HEK293 (cell line): ENCODE measurements at regions not wholly inside any gene's neighbourhood (a gene's known extent, or its start where the extent isn't known, plus 50 kb on each side); places are given as distances from the start of the nearest gene placed in this dataset.
A peak's percentile ranks its signal among the peaks of the same experiment; 100 is the strongest.

Source experiments
- CTCF ChIA-PET: fragments of 350-600 bp; formaldehyde crosslinking; extraction: SDS; loops from one replicate; lab custom pipeline; 2021; ENCODE audit warnings: antibody characterized with exemption; lab: Yijun Ruan, JAX
- POLR2A ChIA-PET: fragments of 300-600 bp; formaldehyde crosslinking; extraction: SDS; loops from one replicate; lab custom pipeline; 2020; ENCODE audit warnings: antibody characterized with exemption, inconsistent platforms; lab: Yijun Ruan, JAX
- H3K27ac ChIP-seq: fragments of 200-500 bp; sonication (Bioruptor generic); 2 replicates; pipeline ENCODE4 v1.5.1; 2014; ENCODE audit warnings: low read depth, low read length, control low read depth, inconsistent platforms; ENCODE audit errors: extremely low read depth
- H3K36me3 ChIP-seq, 2 experiments: fragments of 200-500 bp in 1 of 2; sonication (Bioruptor generic) in 1 of 2; 1 replicate in 1 of 2; 2 replicates in 1 of 2; pipeline ENCODE4 v1.5.1; 2014 to 2017; ENCODE audit warnings: inconsistent platforms in 2 of 2, low read length in 2 of 2; ENCODE audit not compliant: control insufficient read depth in 2 of 2, insufficient read depth in 1 of 2
- H3K4me1 ChIP-seq: fragments of 200-500 bp; sonication (Bioruptor generic); 2 replicates; pipeline ENCODE4 v1.5.1; 2014; ENCODE audit warnings: mild to moderate bottlenecking, low read length, inconsistent platforms; ENCODE audit not compliant: control insufficient read depth, insufficient read depth
- H3K4me3 ChIP-seq: 2 replicates; pipeline ENCODE4 v1.5.1; 2011; ENCODE audit warnings: low read depth, mild to moderate bottlenecking, control low read depth, low read length, moderate library complexity
- H3K9me3 ChIP-seq: fragments of 200-500 bp; sonication (Bioruptor generic); 2 replicates; pipeline ENCODE4 v1.5.1; 2014; ENCODE audit warnings: low read depth, low read length, inconsistent platforms; ENCODE audit not compliant: control insufficient read depth, insufficient read depth
- HOXA7 ChIP-seq: sonication (generic); formaldehyde crosslinking; IDR thresholded peaks from 2 replicates; pipeline ENCODE4 v1.8.1; 2022; ENCODE audit warnings: missing genetic modification reagents, borderline replicate concordance
- KLF17 ChIP-seq: fragments of 450-650 bp; formaldehyde crosslinking; IDR thresholded peaks from 2 replicates; pipeline ENCODE4 v1.5.1; 2016; ENCODE audit warnings: missing biosample characterization, missing genetic modification characterization
- REST ChIP-seq: fragments of 450-650 bp; formaldehyde crosslinking; IDR thresholded peaks from 2 replicates; pipeline ENCODE4 v1.5.1; 2016; ENCODE audit warnings: missing biosample characterization, missing genetic modification characterization
- SP2 ChIP-seq: fragments of 450-650 bp; formaldehyde crosslinking; IDR thresholded peaks from 2 replicates; pipeline ENCODE4 v1.5.1; 2016; ENCODE audit warnings: missing biosample characterization, missing genetic modification characterization
- YY2 ChIP-seq: fragments of 450-650 bp; formaldehyde crosslinking; IDR thresholded peaks from 2 replicates; pipeline ENCODE4 v1.5.1; 2016; ENCODE audit warnings: missing biosample characterization, missing genetic modification characterization
- ZBTB44 ChIP-seq: fragments of 450-650 bp; IDR thresholded peaks from 2 replicates; pipeline ENCODE4 v1.5.1; 2018; ENCODE audit warnings: missing biosample characterization, mild to moderate bottlenecking, missing genetic modification characterization
- ZNF148 ChIP-seq: fragments of 450-650 bp; formaldehyde crosslinking; IDR thresholded peaks from 2 replicates; pipeline ENCODE4 v1.5.0; 2017; ENCODE audit warnings: missing biosample characterization, missing genetic modification characterization, borderline replicate concordance
- ZNF266 ChIP-seq: fragments of 450-650 bp; formaldehyde crosslinking; IDR thresholded peaks from 2 replicates; pipeline ENCODE4 v1.5.1; 2016; ENCODE audit warnings: missing biosample characterization, missing genetic modification characterization, low read depth
- ZNF274 ChIP-seq, 2 experiments: fragments of 200-500 bp in 1 of 2; fragments of 450-650 bp in 1 of 2; sonication (Bioruptor generic) in 1 of 2; formaldehyde crosslinking in 1 of 2; IDR thresholded peaks; 2 replicates each; pipeline versions ENCODE4 v1.5.1 to v1.6.1; 2014 to 2016; ENCODE audit warnings: borderline replicate concordance in 1 of 2, inconsistent platforms in 1 of 2, low read length in 1 of 2, missing biosample characterization in 1 of 2, missing genetic modification characterization in 1 of 2
- ZNF596 ChIP-seq: fragments of 450-650 bp; IDR thresholded peaks from 2 replicates; pipeline ENCODE4 v1.5.0; 2018; ENCODE audit warnings: missing biosample characterization, mild to moderate bottlenecking, missing genetic modification characterization, moderate library complexity
- ZNF843 ChIP-seq: fragments of 450-650 bp; formaldehyde crosslinking; IDR thresholded peaks from 2 replicates; pipeline ENCODE4 v1.5.1; 2016; ENCODE audit warnings: missing biosample characterization, missing genetic modification characterization
- ZSCAN30 ChIP-seq: fragments of 450-650 bp; IDR thresholded peaks from 2 replicates; pipeline ENCODE4 v1.5.1; 2018; ENCODE audit warnings: missing biosample characterization, mild to moderate bottlenecking, missing genetic modification characterization, moderate library complexity

GRCh38 chrX:7582191-7582590, 260.8 kb upstream of the VCX start:
- Histone ChIP-seq H3K9me3 (no peaks in the 10 kb centered on the region), H3K4me1 (no peaks in the 10 kb centered on the region), H3K27ac (no peak overlapping the region), H3K36me3 (no peaks in the 10 kb centered on the region), H3K4me3 (no peak overlapping the region)
- CTCF ChIA-PET, result no interaction called here
- TF ChIP-seq HOXA7 (CRISPR knock-in tag), result no peak
- TF ChIP-seq ZSCAN30, result no peak
- TF ChIP-seq KLF17, result no peak
- POLR2A ChIA-PET, result no interaction called here

- no peaks in the 10 kb centered on the region for H3K4me1 ChIP-seq
- ChIA-PET POLR2A (no interaction called here), CTCF (no interaction called here)
- TF ChIP-seq ZNF148 (tag by site-specific recombination), result no peak
- no peak for TF ChIP-seq ZBTB44 (tag by site-specific recombination)
- TF ChIP-seq ZNF274 (IDR thresholded peaks at IDR 0.05; ENCODE audit: low read length), result no peak
- no peak for TF ChIP-seq ZNF274 (tag by site-specific recombination; IDR thresholded peaks at IDR 0.05; ENCODE audit: borderline replicate concordance)
- no peak for TF ChIP-seq SP2 (tag by site-specific recombination)
- no peak for TF ChIP-seq ZNF596 (tag by site-specific recombination)
- no peak for TF ChIP-seq ZNF266 (tag by site-specific recombination)
- peak; percentile 37; the same call in 1 of the 2 replicates for TF ChIP-seq REST (tag by site-specific recombination)
- TF ChIP-seq YY2, result no peak
- no peak overlapping the region for H3K4me3 ChIP-seq
- H3K9me3 ChIP-seq, result no peaks in the 10 kb centered on the region
- no peak overlapping the region for H3K27ac ChIP-seq
- no peaks in the 10 kb centered on the region for H3K36me3 ChIP-seq
These were observed 262.8 kb upstream of the VCX start for GRCh38 chrX:7580127-7580526.

GRCh38 chrX:7574325-7574724, 268.6 kb upstream of the VCX start:
- H3K4me3 ChIP-seq, result no peak overlapping the region
- TF ChIP-seq ZNF843 (no peak), REST (tag by site-specific recombination) (peak; percentile 75)
- TF ChIP-seq, all 188 proteins: peak for 1
- H3K4me1 ChIP-seq, result no peaks in the 10 kb centered on the region
- H3K9me3 ChIP-seq, result no peaks in the 10 kb centered on the region
- ChIA-PET POLR2A (no interaction called here), CTCF (no interaction called here)
- no peaks in the 10 kb centered on the region for H3K36me3 ChIP-seq
- H3K27ac ChIP-seq, result no peak overlapping the region
